ENCODE measurements at regions not wholly inside any gene's neighbourhood (a gene's known extent, or its start where the extent isn't known, plus 50 kb on each side); places are given as distances from the start of the nearest gene placed in this dataset.

DNA sequence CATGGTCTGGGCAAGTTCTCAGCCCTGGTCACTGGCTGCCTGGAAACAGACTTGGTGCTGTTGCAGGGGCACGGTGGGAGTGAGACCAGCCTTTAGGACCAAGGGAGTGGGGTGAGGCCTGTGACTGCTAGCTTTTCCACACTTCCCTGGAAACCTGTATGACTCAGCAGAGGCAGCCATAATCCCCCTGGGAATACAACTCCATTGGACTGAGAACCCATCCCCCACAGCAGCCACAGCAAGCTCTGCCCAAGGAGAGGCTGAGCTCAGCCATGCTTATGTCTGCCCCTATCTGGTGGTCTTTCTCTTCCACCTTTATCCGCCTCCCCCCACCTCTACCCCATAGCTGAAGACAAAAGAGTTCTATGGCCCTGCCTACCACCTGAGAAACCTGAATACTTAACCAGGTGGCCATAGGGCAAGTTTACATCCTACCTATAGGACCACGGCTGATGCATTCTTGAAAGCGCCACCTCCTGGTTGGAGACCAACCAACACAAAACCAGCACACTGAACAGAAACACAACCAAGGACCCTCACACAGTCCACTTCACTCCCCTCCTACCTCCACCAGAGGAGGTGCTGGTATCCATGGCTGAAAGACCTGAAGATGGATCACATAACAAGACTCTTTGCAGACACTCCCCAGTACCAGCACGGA lies 816.2 kb upstream of the SOX9 start:
- Histone ChIP-seq H3K4me1 (replicated peaks in 1 of 4; ENCODE audit: control insufficient read depth in 3 of 4, insufficient read depth in 4 of 4, low read length in 3 of 4) (peaks cover 0 to 4% (median 2%) of the 10 kb centered on the region in 4 experiments; a peak in 3 of 7 replicates), H2BK12ac (ENCODE audit: low read depth, low read length) (no peak overlapping the region), H3K4ac (replicated peaks; ENCODE audit: insufficient read length, low read depth, low read length) (no peak overlapping the region), H3K36me3 (ENCODE audit: control insufficient read depth in 2 of 4, insufficient read depth in 4 of 4, low read length in 3 of 4) (no peaks in the 10 kb centered on the region), H3K79me1 (ENCODE audit: low read depth, low read length) (no peaks in the 10 kb centered on the region), H2AK5ac (ENCODE audit: low read depth, low read length) (no peak overlapping the region), H2BK20ac (ENCODE audit: low read length) (no peak overlapping the region), H2AFZ (ENCODE audit: low read length) (no peak overlapping the region), H3K14ac (ENCODE audit: insufficient read length) (no peak overlapping the region), H4K91ac (replicated peaks; ENCODE audit: insufficient read length, low read length) (no peak overlapping the region), H3K18ac (ENCODE audit: extremely low read depth, low read length) (no peak overlapping the region), H3K9ac (replicated peaks in 1 of 4; ENCODE audit: extremely low read depth in 1 of 4, low read depth in 3 of 4, low read length in 3 of 4) (no peak overlapping the region), H4K5ac (ENCODE audit: insufficient read length, low read depth, low read length) (no peak overlapping the region), H3K9me3 (ENCODE audit: insufficient read depth in 2 of 2, low read depth in 1 of 2, low read length in 1 of 2) (0 out of 4 replicates have a peak, but pooled peaks cover 0 to 2% of the 10 kb centered on the region in 2 experiments), H3K79me2 (ENCODE audit: control insufficient read depth in 1 of 2, insufficient read depth in 2 of 2, low read length in 2 of 2) (no peaks in the 10 kb centered on the region; a peak in 1 of 4 replicates), H3K4me3 (ENCODE audit: extremely low read depth in 1 of 4, insufficient read depth in 2 of 4, low read depth in 3 of 4, low read length in 4 of 4) (no peak overlapping the region), H3K56ac (replicated peaks; ENCODE audit: insufficient read length, low read depth, low read length) (no peak overlapping the region), H2BK15ac (ENCODE audit: low read length) (no peak overlapping the region), H3K23ac (ENCODE audit: insufficient read length) (no peak overlapping the region), H4K8ac (ENCODE audit: extremely low read depth, insufficient read depth, low read length) (peak overlapping the region; percentile 4; the same call in 1 of the 2 replicates), H3K23me2 (ENCODE audit: low read depth, low read length) (no peaks in the 10 kb centered on the region), H4K20me1 (replicated peaks in 1 of 2; ENCODE audit: control insufficient read depth in 1 of 2, insufficient read depth in 2 of 2, low read length in 2 of 2) (no peaks in the 10 kb centered on the region), H3K27me3 (replicated peaks in 1 of 4; ENCODE audit: control insufficient read depth in 3 of 4, extremely low read depth in 1 of 4, insufficient read depth in 3 of 4, low read length in 3 of 4) (no peaks in the 10 kb centered on the region), H2BK120ac (replicated peaks; ENCODE audit: low read depth, low read length) (no peak overlapping the region), H3K4me2 (ENCODE audit: insufficient read depth in 1 of 2, low read depth in 2 of 2, low read length in 2 of 2) (no peak overlapping the region), H2BK5ac (ENCODE audit: low read depth, low read length) (no peak overlapping the region), H3K27ac (ENCODE audit: low read depth, low read length) (no peak overlapping the region)
- DNase-seq (ENCODE audit: low read depth in 1 of 2, low spot score in 2 of 2) (peak in 1 of 2 experiments; percentile 53), FAIRE-seq (no peak)
- ChIA-PET CTCF (ENCODE audit: partially characterized antibody) (interaction anchor here (0.9 to 1.6 kb wide), 8 partner anchors 12 to 627 kb away, joined by 3 to 6 read pairs (median 3); no protein-coding TSS in a partner anchor), POLR2A (ENCODE audit: partially characterized antibody) (interaction anchor here (0.6 kb wide), 1 partner anchor 8 kb away, joined by 3 read pairs; no protein-coding TSS in a partner anchor)
- 88% methylated on average over 5 of the region's 5 CpGs; no CpG with 5 or more reads in 1 of the 2 experiments for whole genome bisulfite sequencing, 2 experiments (ENCODE audit: extremely low coverage in 1 of 2, insufficient coverage in 1 of 2, insufficient read length in 1 of 2, insufficient replicate concordance in 2 of 2, low coverage in 1 of 2, low lambda C conversion rate in 2 of 2, missing lambda C conversion rate in 1 of 2)
- TF ChIP-seq RAD21 (IDR thresholded peaks at IDR 0.05 in 1 of 2, conservative IDR thresholded peaks at IDR 0.05 in 1 of 2; ENCODE audit: low read depth in 2 of 2, low read length in 2 of 2): peak; percentile 33 to 48
- no peak for TF ChIP-seq TAF7 (optimal IDR thresholded peaks at IDR 0.05; ENCODE audit: borderline replicate concordance, low read depth, low read length)
- TF ChIP-seq BACH1 (IDR thresholded peaks at IDR 0.05; ENCODE audit: low read length): peak; percentile 10; the same call in 1 of the 2 replicates
- TF ChIP-seq, protein P1, sequence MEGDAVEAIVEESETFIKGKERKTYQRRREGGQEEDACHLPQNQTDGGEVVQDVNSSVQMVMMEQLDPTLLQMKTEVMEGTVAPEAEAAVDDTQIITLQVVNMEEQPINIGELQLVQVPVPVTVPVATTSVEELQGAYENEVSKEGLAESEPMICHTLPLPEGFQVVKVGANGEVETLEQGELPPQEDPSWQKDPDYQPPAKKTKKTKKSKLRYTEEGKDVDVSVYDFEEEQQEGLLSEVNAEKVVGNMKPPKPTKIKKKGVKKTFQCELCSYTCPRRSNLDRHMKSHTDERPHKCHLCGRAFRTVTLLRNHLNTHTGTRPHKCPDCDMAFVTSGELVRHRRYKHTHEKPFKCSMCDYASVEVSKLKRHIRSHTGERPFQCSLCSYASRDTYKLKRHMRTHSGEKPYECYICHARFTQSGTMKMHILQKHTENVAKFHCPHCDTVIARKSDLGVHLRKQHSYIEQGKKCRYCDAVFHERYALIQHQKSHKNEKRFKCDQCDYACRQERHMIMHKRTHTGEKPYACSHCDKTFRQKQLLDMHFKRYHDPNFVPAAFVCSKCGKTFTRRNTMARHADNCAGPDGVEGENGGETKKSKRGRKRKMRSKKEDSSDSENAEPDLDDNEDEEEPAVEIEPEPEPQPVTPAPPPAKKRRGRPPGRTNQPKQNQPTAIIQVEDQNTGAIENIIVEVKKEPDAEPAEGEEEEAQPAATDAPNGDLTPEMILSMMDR (IDR thresholded peaks at IDR 0.05; ENCODE audit: control extremely low read depth in 1 of 3, insufficient read depth in 1 of 3, low read depth in 1 of 3, low read length in 3 of 3): peak; percentile 41 to 53 (median 47)
- no peak for TF ChIP-seq CHD2 (IDR thresholded peaks at IDR 0.05; ENCODE audit: low read length)
- TF ChIP-seq KDM5A (IDR thresholded peaks at IDR 0.05; ENCODE audit: low read length): no peak
- TF ChIP-seq HDAC6 (IDR thresholded peaks at IDR 0.05; ENCODE audit: low read depth, low read length): no peak
- TF ChIP-seq MAFK (IDR thresholded peaks at IDR 0.05; ENCODE audit: low read depth, low read length): peak; percentile 27; the same call in 1 of the 2 replicates
- TF ChIP-seq CEBPB (IDR thresholded peaks at IDR 0.05; ENCODE audit: low read depth, low read length): no peak
- no peak for TF ChIP-seq EGR1 (IDR thresholded peaks at IDR 0.05; ENCODE audit: borderline replicate concordance, low read depth, low read length)
